HG02938 (cell line): ENCODE measurements at regions not wholly inside any gene's neighbourhood (a gene's known extent, or its start where the extent isn't known, plus 50 kb on each side); places are given as distances from the start of the nearest gene placed in this dataset.
"Not testable (repeated sequence)": the region's sequence is repeated elsewhere in the genome, so short reads cannot be mapped to it uniquely, and the experiment has no call there.

ENCODE experiments used
- ATAC-seq: cut with Tn5 transposase; IDR thresholded peaks from one replicate; pipeline ENCODE4 v1.9.1; 2021; ENCODE audit warnings: mild to moderate bottlenecking, moderate library complexity; ENCODE audit not compliant: unreplicated experiment

DNA sequence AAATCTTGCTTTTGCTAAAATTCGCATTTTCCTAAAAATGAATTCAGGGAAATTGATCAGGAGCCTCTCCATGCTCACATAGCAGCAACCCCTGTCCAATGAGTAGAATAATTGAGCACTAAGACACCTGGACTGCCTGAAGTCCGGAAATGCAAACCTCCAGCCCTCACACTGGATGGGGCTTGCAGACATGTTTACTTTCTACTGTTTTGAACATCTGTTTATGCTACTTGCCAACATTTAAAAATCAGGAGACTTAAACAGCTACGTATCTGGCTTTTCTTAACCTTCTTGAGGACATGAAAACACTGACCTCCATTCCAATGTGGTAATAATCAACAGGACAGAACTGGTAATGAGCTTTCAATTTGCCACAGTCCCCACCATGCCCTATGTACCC, 184.4 kb downstream of the SHOX2 start:
- ATAC-seq, result no peak

- ATAC-seq, result no peak
Observed at GRCh38 chr3:157920822-157921700, 185.2 kb downstream of the SHOX2 start.

DNA sequence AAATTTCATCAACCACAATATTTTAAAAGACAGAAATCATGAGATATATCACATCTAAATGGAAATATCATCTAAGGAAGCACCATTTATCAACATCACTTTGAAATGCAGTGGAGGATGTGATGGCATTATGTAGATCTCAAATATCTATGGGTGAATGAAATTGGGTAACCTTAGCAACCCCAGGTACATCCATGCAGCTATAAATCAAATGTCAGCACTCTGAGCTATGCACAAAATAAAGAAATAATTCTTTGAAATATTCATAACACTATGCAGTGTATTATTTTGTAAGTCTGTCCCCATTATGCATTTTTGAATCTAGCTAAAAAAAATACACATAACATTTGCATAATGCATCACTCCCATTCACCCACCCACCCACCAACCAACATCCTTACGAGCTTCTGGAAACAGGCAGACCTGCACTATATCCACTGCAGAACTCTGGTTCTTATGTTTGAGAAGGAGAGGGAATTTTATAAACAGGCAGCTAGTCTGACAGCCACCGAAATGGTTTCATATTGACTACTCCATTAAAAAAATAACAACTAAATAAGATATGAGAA, 186.8 kb downstream of the SHOX2 start:
- no peak for ATAC-seq

DNA sequence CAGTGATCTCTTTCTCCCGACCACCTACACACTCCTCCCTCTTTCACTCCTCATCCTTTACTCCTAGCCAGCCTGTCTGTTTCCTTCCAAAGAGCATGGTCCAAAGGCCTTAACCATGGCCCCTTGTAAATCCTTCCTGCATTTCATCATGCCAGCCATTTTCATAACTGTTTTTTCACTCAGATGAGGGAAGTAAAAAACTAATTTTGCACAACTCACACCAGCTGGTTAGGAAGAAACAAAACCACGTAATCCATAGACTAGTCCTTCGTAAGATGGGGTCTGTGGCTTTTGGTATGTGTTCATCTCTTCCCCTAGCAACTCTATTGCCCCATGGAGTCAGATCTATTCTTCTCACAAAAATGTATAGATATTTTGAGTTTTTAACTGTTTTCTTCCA, 187.8 kb downstream of the SHOX2 start:
- no peak for ATAC-seq

DNA sequence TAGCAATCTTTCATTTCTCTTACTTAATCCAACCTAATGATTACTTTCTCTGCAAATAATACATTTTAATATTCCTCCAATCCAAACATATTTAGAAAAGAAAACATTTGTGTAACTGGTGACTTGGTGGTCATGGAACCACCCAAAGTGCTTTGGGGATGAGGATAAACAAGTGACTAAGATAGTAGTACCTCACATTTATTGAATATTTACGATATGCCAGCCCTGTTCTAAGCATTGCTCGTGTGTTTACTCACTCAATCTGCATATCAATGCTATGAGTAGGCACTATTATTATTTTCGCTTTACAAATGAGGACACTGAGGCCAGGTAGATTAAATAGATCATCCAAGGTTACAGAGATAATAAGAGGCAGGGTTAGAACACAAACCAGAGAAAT, 189.5 kb downstream of the SHOX2 start:
- ATAC-seq, result no peak

DNA sequence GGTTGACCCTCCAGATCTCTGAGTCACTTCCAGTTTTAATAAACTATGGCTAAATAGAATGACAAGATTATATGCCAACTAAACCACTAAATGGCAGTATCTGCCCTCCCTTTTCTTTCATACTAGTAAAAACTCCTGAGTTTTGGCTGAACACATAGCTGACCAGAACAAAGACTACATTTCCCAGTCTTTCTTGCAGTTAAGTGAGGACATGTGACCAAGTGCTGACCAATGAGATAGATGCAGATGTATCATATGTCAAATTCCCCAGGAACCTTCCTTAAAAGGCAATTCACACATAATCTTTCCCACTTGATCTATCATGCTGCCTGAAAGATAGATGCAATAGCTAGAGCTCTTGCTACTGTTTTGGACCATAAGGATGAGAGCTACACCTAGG, 191.3 kb downstream of the SHOX2 start:
- ATAC-seq, result no peak

DNA sequence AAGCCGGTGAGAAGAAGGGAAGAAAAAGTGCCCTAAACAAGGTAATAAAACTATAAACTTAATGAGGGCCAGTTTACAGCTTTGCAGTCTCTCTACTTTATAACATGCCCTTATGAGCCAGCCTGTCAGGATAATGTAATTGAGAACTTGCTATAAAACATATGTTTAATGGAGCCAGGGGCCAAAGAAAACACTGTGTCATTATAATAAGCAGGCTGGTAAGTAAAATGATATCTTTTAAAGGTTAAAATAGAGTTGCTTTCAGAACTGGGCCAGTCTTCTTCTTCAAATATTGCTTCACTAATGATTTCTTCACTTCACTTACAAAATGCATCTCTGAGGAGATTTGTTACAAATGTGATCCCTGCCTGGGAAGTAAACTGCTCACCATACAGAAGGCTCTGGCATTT, 192.5 kb downstream of the SHOX2 start:
- ATAC-seq, result no peak

DNA sequence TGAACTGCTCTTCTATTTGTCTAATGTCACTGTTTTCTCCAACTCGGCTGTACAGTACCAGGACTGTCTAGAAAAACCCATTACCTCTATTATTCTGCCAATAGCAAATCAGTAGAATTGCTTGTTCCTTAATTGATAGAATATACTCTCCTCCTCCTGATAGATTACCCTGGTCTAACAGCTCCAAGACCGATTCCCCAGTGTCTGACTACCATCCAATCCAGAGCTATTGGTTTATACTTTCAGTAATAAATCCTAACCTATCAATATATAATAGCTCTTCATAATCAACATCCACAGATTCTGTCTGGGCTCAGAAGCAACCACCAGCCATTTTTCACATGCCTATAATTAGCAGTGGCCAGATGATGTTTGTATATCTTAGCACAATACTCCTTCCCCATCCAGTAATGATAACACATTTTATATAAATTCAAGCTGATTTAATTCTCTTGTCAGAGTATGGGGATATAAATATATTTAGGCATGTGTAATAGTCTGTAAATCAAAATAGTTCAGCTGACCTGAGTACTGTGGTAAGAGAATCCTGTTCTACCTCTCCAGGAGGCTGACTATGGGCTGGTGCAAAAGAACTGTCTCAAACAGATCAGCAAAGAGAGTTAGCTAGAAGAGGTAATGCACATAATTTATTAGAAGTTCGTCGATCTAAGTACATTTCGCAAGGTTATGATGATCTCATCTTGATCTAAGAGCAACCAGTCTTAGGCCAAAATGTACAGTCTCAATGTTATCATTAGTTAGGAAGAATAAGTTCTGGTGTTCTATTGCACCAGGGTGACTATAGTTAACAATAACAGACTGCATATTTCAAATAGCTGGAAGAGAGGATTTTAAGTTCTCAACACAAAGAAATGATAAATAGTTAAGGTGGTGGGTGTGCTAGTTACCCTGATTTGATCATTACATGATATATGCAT, 193.4 kb downstream of the SHOX2 start:
- ATAC-seq, result no peak

DNA sequence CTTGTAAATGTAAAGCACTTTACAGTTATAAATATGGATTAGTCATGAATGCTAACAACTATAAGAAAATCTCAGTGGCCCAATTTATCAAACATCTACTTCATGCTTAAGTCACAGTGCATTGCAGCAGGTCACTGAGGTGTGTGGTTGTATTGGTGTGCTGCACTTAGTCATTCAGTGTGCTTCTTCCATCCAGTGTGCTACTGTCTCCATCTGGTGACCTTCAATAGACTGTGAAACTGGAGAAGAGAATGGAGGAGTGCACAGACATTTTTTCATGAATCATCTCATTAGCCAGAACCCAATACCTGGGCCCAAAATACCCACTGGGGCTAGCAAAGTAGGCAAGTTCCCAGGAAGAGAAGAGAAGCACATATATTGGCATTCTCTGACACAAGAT, 199.6 kb downstream of the SHOX2 start:
- no peak for ATAC-seq

DNA sequence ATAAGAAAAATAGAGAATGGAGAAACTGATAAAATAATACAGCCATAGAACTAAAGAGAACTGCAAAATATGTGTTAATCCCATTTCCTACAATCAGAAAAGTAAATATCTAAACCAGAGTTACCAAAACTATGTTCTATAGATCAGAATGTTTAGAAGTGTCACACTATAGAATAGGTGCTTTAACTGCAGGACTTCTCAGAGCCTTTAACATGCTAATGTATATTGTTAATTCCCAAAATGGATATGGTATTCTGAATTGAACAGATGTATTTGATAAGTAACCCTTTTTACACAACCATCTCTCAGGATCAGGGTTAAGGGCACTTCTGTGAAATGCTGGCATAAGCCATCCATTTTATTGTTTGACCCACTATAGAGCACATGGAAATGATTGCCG, 200.3 kb downstream of the SHOX2 start:
- no peak for ATAC-seq

GRCh38 chr3:157902680-157903079, 203.5 kb downstream of the SHOX2 start:
- ATAC-seq, result not testable (repeated sequence)

GRCh38 chr3:157888040-157888439, 218.2 kb downstream of the SHOX2 start:
- ATAC-seq, result no peak

DNA sequence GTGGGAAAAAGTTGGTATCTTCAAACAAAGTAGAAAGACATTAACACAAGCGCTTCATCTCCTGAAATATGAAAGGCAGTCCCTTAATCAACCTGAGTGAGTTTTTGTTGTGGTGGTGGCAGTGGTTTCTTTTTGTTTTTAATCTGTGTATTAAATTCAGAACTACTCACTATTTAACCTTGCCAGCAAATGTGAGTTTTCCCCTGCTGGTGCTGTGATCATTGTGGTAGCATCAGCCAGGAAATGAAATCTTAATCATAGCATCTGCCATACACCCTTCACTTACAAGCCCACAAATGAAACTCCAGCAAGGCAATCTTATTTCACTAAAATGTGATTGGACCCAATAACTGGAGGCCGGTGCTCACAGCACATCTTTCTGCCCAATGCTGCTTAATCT, 229.7 kb downstream of the SHOX2 start:
- no peak for ATAC-seq

- ATAC-seq, result no peak
Observed at GRCh38 chr3:157872902-157873301, 233.3 kb downstream of the SHOX2 start.

- no peak for ATAC-seq
Observed at GRCh38 chr3:157871838-157872460, 234.3 kb downstream of the SHOX2 start.

DNA sequence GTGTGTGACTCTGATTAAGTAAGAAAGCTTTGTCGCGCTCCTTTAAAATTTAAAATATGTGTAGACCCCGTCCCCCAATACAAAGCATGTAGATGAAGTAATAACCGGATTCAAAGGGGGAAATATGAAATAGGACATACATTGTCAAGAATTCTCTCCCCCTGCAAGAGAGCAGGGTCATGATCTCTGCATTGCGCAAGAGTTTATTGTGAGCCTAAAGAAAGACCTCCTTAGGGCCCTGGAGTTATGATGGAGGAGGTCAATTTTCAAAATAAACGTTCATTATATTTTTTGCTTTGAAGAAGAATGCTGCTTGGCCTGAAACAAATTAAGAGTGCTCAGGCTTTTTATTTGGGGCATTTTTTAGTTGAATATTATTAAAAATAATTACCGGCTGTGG, 235.0 kb downstream of the SHOX2 start:
- ATAC-seq, result no peak

- ATAC-seq, result no peak
Observed at GRCh38 chr3:157868946-157869345, 237.3 kb downstream of the SHOX2 start.

DNA sequence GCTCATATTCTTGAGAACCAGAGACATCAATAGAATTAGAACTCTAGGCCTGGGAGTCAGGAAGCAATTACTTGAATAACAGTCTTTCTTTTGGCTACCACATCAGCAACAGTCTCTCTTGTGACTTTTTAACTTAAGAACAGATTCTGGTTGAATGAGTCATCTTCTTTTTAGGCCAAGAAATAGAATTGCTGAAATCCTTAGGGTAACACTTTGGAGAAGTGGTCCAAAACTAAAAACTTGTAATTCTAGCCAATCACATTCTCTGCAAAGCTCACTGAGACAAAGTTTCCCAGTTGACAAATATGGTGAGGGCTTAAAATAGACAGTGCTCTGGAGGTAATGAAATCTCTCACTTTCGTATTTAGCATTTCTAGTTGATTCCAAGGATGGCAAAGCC, 238.0 kb downstream of the SHOX2 start:
- no peak for ATAC-seq

- peak; percentile 90 for ATAC-seq
Observed at GRCh38 chr3:157865352-157866000, 240.7 kb downstream of the SHOX2 start.

- ATAC-seq, result no peak
Observed at GRCh38 chr3:157861076-157861765, 245.0 kb downstream of the SHOX2 start.
